ENCODE measurements at regions not wholly inside any gene's neighbourhood (a gene's known extent, or its start where the extent isn't known, plus 50 kb on each side); places are given as distances from the start of the nearest gene placed in this dataset.
A peak's percentile ranks its signal among the peaks of the same experiment; 100 is the strongest.

DNA sequence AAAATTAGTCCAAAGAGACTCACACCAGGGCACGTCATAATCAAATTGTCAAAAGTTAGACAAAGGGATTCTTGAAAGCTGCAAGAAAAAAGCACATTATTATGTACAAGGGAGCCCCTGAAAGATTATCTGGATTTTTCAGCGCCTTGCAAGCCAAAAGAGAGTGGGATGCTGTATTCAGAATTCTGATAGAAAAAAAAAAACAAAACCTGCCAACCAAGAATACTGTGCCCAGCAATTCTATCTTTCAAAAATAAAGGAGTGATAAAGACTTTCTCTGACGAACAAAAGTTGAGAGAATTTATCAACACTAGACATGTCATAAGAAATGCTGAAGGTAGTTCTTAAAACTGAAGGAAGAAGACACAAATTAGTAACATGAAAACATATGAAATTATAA is 240.2 kb downstream of the SNX13 start:
- H3K36me3 ChIP-seq (ENCODE audit: insufficient read depth, low read length) = no peaks in the 10 kb centered on the region
- peaks cover 7% of the 10 kb centered on the region for H3K4me1 ChIP-seq (ENCODE audit: insufficient read depth, low read length)
- no peaks in the 10 kb centered on the region for H3K27me3 ChIP-seq (ENCODE audit: insufficient read depth, low read length)
- H3K4me3 ChIP-seq (ENCODE audit: low read length) = no peak overlapping the region
- no peak overlapping the region for H2AFZ ChIP-seq (ENCODE audit: low read depth, low read length)
- no peaks in the 10 kb centered on the region for H3K9me3 ChIP-seq (ENCODE audit: low read length)

DNA sequence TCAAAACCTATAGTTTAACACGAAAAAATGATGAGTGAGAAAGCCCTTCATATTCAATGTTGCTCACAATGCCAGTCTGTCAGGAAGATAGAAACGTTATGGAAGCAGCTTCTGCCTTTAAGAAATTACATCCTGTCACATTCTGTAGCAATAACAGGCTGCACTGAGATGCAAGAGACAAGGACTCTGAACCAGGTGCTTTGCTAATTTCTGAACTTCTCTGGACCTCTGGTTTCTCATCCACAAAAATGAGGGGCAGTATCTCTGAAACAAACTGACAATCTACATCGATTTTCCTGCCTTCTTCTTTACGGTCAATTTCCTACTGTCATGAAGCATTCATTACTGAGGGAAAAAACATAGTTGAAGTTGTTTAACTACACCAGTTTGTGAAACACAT is 234.0 kb downstream of the SNX13 start:
- Histone ChIP-seq H2AFZ (ENCODE audit: low read depth, low read length) (peak overlapping the region; percentile 26), H3K4me3 (ENCODE audit: low read length) (no peak overlapping the region), H3K27me3 (ENCODE audit: insufficient read depth, low read length) (no peaks in the 10 kb centered on the region), H3K36me3 (ENCODE audit: insufficient read depth, low read length) (no peaks in the 10 kb centered on the region), H3K4me1 (ENCODE audit: insufficient read depth, low read length) (peaks cover 1% of the 10 kb centered on the region), H3K9me3 (ENCODE audit: low read length) (no peaks in the 10 kb centered on the region)

- Histone ChIP-seq H2AFZ (ENCODE audit: low read depth, low read length) (peak overlapping the region; percentile 26), H3K4me3 (ENCODE audit: low read length) (no peak overlapping the region), H3K9me3 (ENCODE audit: low read length) (no peaks in the 10 kb centered on the region), H3K36me3 (ENCODE audit: insufficient read depth, low read length) (no peaks in the 10 kb centered on the region), H3K27me3 (ENCODE audit: insufficient read depth, low read length) (no peaks in the 10 kb centered on the region), H3K4me1 (ENCODE audit: insufficient read depth, low read length) (peaks cover 1% of the 10 kb centered on the region)
These were observed 233.6 kb downstream of the SNX13 start for GRCh38 chr7:17706734-17707133.

- Histone ChIP-seq H3K9me3 (ENCODE audit: low read length) (no peaks in the 10 kb centered on the region), H3K4me1 (ENCODE audit: insufficient read depth, low read length) (peaks cover 1% of the 10 kb centered on the region), H3K27me3 (ENCODE audit: insufficient read depth, low read length) (no peaks in the 10 kb centered on the region), H2AFZ (ENCODE audit: low read depth, low read length) (no peak overlapping the region), H3K36me3 (ENCODE audit: insufficient read depth, low read length) (no peaks in the 10 kb centered on the region), H3K4me3 (ENCODE audit: low read length) (no peak overlapping the region)
These were observed 231.2 kb downstream of the SNX13 start for GRCh38 chr7:17709127-17709526.

DNA sequence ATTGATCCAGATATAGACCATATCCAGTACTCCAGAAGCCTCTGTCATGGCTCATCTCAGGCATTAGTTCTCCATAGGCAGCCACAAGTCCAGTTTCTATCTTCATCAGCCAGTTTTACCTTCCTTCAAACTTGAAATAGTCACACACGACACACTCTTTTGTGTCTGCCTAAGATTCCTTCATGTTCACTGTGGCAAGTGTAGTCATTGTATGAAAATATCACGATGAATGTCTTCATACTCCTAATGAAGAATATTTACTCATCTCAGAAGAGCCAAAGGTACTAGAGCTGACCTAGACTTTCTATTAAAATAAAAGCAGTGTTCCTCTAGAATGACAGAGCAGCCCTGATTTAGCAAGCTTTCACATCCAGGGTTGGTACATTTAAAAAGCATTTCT is 230.7 kb downstream of the SNX13 start:
- Histone ChIP-seq H3K4me1 (ENCODE audit: insufficient read depth, low read length) (peaks cover 1% of the 10 kb centered on the region), H2AFZ (ENCODE audit: low read depth, low read length) (no peak overlapping the region), H3K9me3 (ENCODE audit: low read length) (no peaks in the 10 kb centered on the region), H3K36me3 (ENCODE audit: insufficient read depth, low read length) (no peaks in the 10 kb centered on the region), H3K4me3 (ENCODE audit: low read length) (no peak overlapping the region), H3K27me3 (ENCODE audit: insufficient read depth, low read length) (no peaks in the 10 kb centered on the region)

DNA sequence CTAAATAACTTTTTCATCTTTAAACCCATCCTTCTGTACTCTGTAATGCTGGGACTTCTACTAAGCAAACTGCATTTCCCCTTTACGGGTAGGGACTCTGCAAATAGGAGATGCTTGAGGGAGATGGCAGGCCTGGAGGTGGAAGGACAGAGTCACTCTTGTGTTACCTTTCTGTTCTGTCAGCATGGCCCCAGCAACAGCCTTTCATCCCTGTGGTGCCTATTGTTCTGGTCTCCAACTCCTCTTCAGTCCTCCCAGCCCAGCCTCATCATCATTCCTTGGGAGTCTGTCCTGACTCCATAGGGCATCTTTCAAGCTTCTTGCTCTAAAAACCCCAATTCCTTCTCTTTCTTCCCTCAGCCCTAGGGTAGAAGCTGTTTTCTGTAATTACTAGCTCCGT is 230.0 kb downstream of the SNX13 start:
- H3K36me3 ChIP-seq (ENCODE audit: insufficient read depth, low read length) = no peaks in the 10 kb centered on the region
- no peak overlapping the region for H2AFZ ChIP-seq (ENCODE audit: low read depth, low read length)
- H3K4me3 ChIP-seq (ENCODE audit: low read length) = no peak overlapping the region
- H3K9me3 ChIP-seq (ENCODE audit: low read length) = no peaks in the 10 kb centered on the region
- H3K27me3 ChIP-seq (ENCODE audit: insufficient read depth, low read length) = no peaks in the 10 kb centered on the region
- H3K4me1 ChIP-seq (ENCODE audit: insufficient read depth, low read length) = peaks cover 1% of the 10 kb centered on the region

DNA sequence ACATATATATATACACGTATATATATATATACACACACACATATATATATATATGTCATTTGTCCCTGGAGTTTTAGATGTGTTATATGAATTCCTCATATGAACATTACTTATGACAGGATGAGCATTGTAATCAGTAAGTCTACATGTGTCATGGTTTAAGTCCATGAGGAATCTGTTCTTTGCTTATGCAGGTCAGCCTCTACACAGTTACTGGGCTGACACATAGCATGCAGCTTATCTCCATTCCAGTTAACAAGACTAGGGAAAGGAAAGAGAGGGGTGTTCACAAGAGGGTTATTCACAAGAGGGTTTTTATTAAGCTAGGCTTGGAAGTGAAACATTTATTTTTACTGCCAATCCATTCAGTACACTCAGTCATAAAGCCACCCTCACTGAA is 226.7 kb downstream of the SNX13 start:
- Histone ChIP-seq H3K4me3 (ENCODE audit: low read length) (no peak overlapping the region), H3K9me3 (ENCODE audit: low read length) (no peaks in the 10 kb centered on the region), H3K4me1 (ENCODE audit: insufficient read depth, low read length) (peaks cover 1% of the 10 kb centered on the region), H3K36me3 (ENCODE audit: insufficient read depth, low read length) (no peaks in the 10 kb centered on the region), H3K27me3 (ENCODE audit: insufficient read depth, low read length) (no peaks in the 10 kb centered on the region), H2AFZ (ENCODE audit: low read depth, low read length) (no peak overlapping the region)

DNA sequence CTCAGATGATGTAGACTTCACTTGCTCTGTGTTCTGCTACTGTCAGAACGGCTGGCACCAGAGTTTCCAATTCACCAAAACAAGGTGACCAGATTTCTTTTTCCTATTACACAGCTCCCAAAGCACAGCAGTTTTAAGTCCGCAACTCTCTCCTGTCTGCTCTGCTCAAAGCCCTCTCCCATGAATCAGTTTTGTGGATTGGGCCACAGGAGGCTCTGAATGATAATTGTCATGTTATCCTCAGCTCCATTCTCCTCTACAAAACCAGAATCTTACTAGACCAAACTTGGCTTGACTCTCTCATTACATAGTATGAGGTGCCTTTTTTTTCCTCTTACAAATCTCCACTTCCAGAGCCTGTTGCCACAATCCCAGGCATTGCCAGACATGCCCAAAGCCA is 223.5 kb downstream of the SNX13 start:
- Histone ChIP-seq H3K4me3 (ENCODE audit: low read length) (no peak overlapping the region), H3K27me3 (ENCODE audit: insufficient read depth, low read length) (no peaks in the 10 kb centered on the region), H3K4me1 (ENCODE audit: insufficient read depth, low read length) (no peaks in the 10 kb centered on the region), H3K36me3 (ENCODE audit: insufficient read depth, low read length) (no peaks in the 10 kb centered on the region), H2AFZ (ENCODE audit: low read depth, low read length) (no peak overlapping the region), H3K9me3 (ENCODE audit: low read length) (no peaks in the 10 kb centered on the region)

DNA sequence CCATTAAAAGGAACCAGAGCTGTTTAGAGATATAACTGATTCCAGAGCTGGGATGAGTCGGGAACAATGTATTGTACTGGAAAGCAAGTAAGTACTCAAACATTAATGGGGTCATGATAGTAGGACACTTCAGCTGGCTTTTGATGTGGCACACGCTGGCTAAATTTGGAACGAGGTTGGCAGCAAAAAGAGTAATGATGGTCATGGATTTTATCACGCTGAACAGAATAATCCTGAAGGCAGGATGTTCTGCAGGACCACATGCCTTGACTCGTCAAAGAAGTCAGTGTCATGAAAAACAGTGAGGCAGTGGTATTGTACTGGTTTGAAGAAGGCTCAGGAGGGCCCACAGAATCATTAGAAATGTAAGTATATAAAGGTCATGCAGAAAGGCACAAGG is 220.3 kb downstream of the SNX13 start:
- Histone ChIP-seq H3K4me3 (ENCODE audit: low read length) (no peak overlapping the region), H3K27me3 (ENCODE audit: insufficient read depth, low read length) (no peaks in the 10 kb centered on the region), H3K4me1 (ENCODE audit: insufficient read depth, low read length) (no peaks in the 10 kb centered on the region), H3K36me3 (ENCODE audit: insufficient read depth, low read length) (no peaks in the 10 kb centered on the region), H2AFZ (ENCODE audit: low read depth, low read length) (no peak overlapping the region), H3K9me3 (ENCODE audit: low read length) (no peaks in the 10 kb centered on the region)

DNA sequence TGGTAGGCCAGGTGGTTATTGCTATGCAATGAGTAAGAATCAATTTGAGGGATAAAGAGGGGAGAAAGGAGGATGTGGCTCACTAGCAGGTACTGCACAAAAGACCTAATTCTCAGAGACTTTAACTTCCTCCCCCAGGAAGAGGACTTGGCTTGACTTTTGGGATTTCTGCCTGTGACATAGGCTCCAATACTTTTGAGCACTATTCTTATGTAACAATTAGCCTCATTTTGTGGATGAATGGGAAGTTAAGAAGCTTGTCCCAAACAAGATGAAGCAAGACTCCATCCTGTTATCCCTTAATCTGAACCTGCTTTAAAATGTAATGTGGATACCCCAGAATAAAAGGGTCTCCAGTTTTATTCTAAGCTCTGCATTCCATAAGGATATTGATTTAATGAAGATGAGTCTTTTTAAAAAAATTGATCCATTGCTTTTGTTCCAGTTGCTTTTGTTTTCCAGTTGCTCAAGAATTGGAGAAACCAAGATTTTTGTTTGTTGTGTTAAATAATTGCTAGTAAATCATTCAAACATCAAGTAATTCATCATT is 218.5 kb downstream of the SNX13 start:
- H3K36me3 ChIP-seq (ENCODE audit: insufficient read depth, low read length) = no peaks in the 10 kb centered on the region
- no peaks in the 10 kb centered on the region for H3K27me3 ChIP-seq (ENCODE audit: insufficient read depth, low read length)
- H3K9me3 ChIP-seq (ENCODE audit: low read length) = no peaks in the 10 kb centered on the region
- no peak overlapping the region for H2AFZ ChIP-seq (ENCODE audit: low read depth, low read length)
- no peak overlapping the region for H3K4me3 ChIP-seq (ENCODE audit: low read length)
- H3K4me1 ChIP-seq (ENCODE audit: insufficient read depth, low read length) = no peaks in the 10 kb centered on the region

DNA sequence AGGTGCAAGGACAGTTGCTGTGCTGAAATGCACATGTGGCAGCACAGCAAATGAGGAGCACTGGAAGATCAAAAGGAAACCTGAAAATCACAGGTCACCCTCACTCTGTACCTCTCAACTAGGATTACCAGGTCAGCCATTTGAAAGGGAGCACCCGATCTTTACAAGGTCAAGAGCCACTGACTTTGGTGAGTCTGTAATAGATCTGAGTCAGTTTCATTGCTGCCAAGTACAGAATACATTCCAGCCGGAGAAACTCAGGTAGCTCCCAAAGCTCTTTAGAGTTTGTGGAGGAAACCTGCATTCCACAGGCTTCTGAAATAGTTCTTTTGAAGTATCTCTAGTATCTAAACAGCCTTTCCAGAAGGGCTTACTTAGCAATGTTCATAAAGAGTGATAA is 217.5 kb downstream of the SNX13 start:
- H3K36me3 ChIP-seq (ENCODE audit: insufficient read depth, low read length) = no peaks in the 10 kb centered on the region
- H3K27me3 ChIP-seq (ENCODE audit: insufficient read depth, low read length) = no peaks in the 10 kb centered on the region
- H3K4me3 ChIP-seq (ENCODE audit: low read length) = no peak overlapping the region
- no peaks in the 10 kb centered on the region for H3K4me1 ChIP-seq (ENCODE audit: insufficient read depth, low read length)
- H3K9me3 ChIP-seq (ENCODE audit: low read length) = no peaks in the 10 kb centered on the region
- H2AFZ ChIP-seq (ENCODE audit: low read depth, low read length) = no peak overlapping the region

DNA sequence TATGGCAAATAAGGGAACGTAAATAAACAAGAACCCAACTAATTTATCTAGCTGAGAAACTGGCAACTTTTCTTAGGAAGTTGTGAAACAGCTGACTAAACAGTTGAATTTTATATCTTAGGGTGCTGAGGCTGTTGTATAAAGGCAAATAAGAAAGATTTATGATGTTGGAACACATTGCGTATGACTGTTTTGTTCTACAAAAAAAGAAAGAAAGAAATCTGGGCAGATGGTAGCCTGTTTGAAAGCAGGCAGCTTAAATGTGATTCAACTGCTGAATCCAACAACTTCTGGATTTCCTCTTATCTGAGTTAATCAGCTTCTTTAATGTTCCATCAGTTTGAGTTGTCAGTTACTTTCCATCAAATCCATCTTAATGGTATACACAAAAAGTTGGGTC is 214.5 kb downstream of the SNX13 start:
- H2AFZ ChIP-seq (ENCODE audit: low read depth, low read length) = no peak overlapping the region

GRCh38 chr7:17732083-17732482 is 208.2 kb downstream of the SNX13 start:
- H3K4me3 ChIP-seq (ENCODE audit: low read length) = no peak overlapping the region
- H3K36me3 ChIP-seq (ENCODE audit: insufficient read depth, low read length) = no peaks in the 10 kb centered on the region

More for the DNA sequence above, 214.5 kb downstream of the SNX13 start:
- no peaks in the 10 kb centered on the region for H3K4me1 ChIP-seq (ENCODE audit: insufficient read depth, low read length)
- no peaks in the 10 kb centered on the region for H3K36me3 ChIP-seq (ENCODE audit: insufficient read depth, low read length)
- H3K9me3 ChIP-seq (ENCODE audit: low read length) = no peaks in the 10 kb centered on the region
- H3K27me3 ChIP-seq (ENCODE audit: insufficient read depth, low read length) = no peaks in the 10 kb centered on the region
- H3K4me3 ChIP-seq (ENCODE audit: low read length) = no peak overlapping the region

More at GRCh38 chr7:17732083-17732482, 208.2 kb downstream of the SNX13 start:
- Histone ChIP-seq H3K9me3 (ENCODE audit: low read length) (peaks cover 7% of the 10 kb centered on the region), H3K27me3 (ENCODE audit: insufficient read depth, low read length) (no peaks in the 10 kb centered on the region), H2AFZ (ENCODE audit: low read depth, low read length) (no peak overlapping the region), H3K4me1 (ENCODE audit: insufficient read depth, low read length) (no peaks in the 10 kb centered on the region)

Measured in neuron (in vitro differentiated cells).